ENCODE measurements at regions not wholly inside any gene's neighbourhood (a gene's known extent, or its start where the extent isn't known, plus 50 kb on each side); places are given as distances from the start of the nearest gene placed in this dataset.

- TF ChIP-seq CTCF (conservative IDR thresholded peaks at IDR 0.05 in 1 of 2, IDR thresholded peaks at IDR 0.05 in 1 of 2; ENCODE audit: extremely low read depth in 1 of 2, insufficient read depth in 1 of 2, low read depth in 1 of 2, low read length in 2 of 2) (no peak), EZH2 (IDR thresholded peaks at IDR 0.05; ENCODE audit: borderline replicate concordance, low read length) (no peak)
Measured at GRCh38 chr1:163774978-163775620, 453.3 kb downstream of the NUF2 start.
